Femur (tissue), 1 donor: ENCODE measurements at regions not wholly inside any gene's neighbourhood (a gene's known extent, or its start where the extent isn't known, plus 50 kb on each side); places are given as distances from the start of the nearest gene placed in this dataset.

Experiments
- DNase-seq: peaks from one replicate; pipeline ENCODE4 v3.0.0-alpha.2; 2017

DNA sequence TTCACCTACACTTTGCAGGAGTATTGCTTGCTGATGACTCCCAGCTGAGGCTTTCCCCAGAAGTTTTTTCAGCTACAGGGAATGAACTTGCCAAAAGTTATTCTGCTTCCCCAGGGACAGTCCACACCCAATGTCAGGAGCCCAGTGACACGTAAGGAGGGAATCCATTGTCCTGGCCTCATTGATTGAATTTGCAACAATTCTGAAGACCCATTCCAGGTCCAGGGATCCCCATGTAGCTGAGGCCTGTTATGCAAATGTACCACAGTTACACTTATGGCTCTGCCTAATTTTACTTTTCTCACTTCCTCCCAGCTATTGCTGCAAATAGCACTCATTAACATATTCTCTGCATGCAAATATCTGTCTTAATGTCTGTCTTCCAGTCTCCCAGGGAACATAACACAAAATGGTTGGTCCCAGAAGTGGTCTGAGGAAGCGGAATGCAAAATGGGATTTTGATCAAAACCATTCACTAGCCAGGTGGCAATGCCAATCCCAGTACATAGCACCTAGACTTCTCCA lies 113.7 kb upstream of the ACTRT1 start:
- DNase-seq: no peak

GRCh38 chrX:128156204-128156603 lies 104.0 kb upstream of the ACTRT1 start:
- no peak for DNase-seq

DNA sequence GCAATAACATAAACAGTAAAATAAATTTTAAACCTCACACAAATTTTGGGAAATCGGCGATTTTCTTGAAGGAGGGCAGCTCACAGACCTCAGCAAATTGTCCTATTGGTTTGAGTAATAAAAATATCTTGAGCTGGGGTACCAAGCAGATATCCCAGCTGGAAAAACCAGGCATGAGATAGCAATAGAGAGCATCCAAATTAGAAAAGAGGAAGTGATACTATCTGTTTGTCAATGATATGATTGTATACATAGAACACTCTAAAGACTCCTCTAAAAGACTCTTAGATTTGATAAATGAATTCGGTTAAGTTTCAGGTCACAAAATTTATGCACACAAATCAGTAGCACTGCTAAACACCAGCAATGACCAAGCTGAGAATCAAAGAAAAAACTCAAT lies 90.5 kb upstream of the ACTRT1 start:
- DNase-seq: no peak

DNA sequence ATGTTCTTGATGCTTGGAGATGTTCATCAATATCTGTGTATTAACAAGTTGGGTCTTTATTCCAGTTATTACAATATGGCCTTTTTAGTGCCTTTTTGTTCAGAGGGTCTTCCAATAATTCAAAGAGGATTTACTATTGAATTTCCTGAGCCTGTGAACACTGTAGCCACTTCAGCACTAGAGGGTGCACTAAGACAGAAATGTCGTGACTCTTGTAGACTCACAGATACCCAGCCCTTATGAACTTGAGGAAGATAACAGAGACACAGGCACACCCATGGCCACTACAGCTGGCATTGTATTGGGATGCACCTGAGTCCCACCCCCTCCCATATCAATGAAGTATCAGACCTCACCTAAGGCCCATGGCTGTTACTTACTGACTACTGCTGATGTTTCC lies 54.4 kb upstream of the ACTRT1 start:
- DNase-seq: no peak

- DNase-seq: no peak
Measured at GRCh38 chrX:128105659-128106058, 53.5 kb upstream of the ACTRT1 start.
